BLaER1 treated with 17β-estradiol and CSF1 and Interleukin-3, amounts not matched to agents 10 nM and 100 nM (cell line): ENCODE measurements at regions not wholly inside any gene's neighbourhood (a gene's known extent, or its start where the extent isn't known, plus 50 kb on each side); places are given as distances from the start of the nearest gene placed in this dataset.
A peak's percentile ranks its signal among the peaks of the same experiment; 100 is the strongest.

ENCODE experiments used
- H3K27ac ChIP-seq, 11 experiments: shearing (Covaris generic); formaldehyde crosslinking; 2 replicates each; pipeline ENCODE4 v1.8.1; 2022
- H3K27me3 ChIP-seq, 11 experiments: shearing (Covaris generic); formaldehyde crosslinking; 2 replicates each; pipeline ENCODE4 v1.8.1; 2022
- H3K36me3 ChIP-seq, 11 experiments: shearing (Covaris generic); formaldehyde crosslinking; 2 replicates each; pipeline ENCODE4 v1.8.1; 2022
- H3K4me1 ChIP-seq, 10 experiments: shearing (Covaris generic); formaldehyde crosslinking; 2 replicates each; pipeline ENCODE4 v1.8.1; 2022
- H3K4me2 ChIP-seq, 11 experiments: shearing (Covaris generic); formaldehyde crosslinking; 2 replicates each; pipeline ENCODE4 v1.8.1; 2022
- H3K4me3 ChIP-seq, 10 experiments: shearing (Covaris generic); formaldehyde crosslinking; 2 replicates each; pipeline ENCODE4 v1.8.1; 2022
- H3K9ac ChIP-seq, 11 experiments: shearing (Covaris generic); formaldehyde crosslinking; 2 replicates each; pipeline ENCODE4 v1.8.1; 2022
- H3K9me3 ChIP-seq, 11 experiments: shearing (Covaris generic); formaldehyde crosslinking; replicated peaks in 1 of 11; 2 replicates each; pipeline ENCODE4 v1.8.1; 2022
- H4K20me1 ChIP-seq, 11 experiments: shearing (Covaris generic); formaldehyde crosslinking; 2 replicates each; pipeline ENCODE4 v1.8.1; 2022
- Cebpa-rat ChIP-seq, 11 experiments: shearing (Covaris generic); IDR thresholded peaks; 2 replicates each; pipeline ENCODE4 v1.8.1; 2022

DNA sequence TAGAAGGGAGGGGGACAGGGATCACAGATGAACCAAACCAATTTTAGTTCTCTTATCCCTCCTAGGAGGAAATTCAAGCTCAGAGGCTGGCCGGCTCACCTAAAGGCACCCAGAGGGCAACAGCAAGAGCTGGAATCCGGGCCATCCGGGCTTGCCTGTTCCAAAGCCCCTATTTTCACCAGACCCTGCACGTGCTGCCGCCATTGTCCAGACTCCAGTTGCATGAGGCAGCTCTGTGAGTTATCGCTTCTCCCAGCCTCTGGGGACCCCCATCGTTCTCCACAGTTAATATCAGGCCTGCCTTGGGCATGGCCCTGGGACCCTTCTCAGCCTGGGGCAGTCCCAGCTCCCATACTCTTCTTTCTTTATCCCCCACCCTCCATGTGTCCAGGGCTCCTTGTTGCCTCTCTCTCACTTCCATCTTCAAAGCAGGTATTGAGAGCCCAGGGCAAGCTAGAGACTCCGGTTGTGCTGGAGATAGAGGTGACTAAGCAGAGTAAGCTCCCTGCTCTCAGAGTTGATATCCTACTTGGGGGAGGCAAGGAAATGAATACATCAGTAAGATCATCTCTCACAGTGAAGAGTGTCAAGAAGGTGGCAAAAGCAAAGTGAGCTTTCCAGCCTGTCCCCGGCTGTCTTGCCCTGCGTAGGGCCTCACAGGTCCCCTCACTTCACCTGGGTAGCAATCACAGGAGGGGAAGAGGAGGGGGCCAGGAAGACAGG is 322.8 kb downstream of the UACA start:
- H3K36me3 ChIP-seq = no peaks in the 10 kb centered on the region
- peaks cover 14 to 35% (median 28%) of the 10 kb centered on the region in 11 experiments; a peak in 20 of 22 replicates for H3K27me3 ChIP-seq
- H3K4me2 ChIP-seq = no peak overlapping the region
- no peak overlapping the region for H3K9ac ChIP-seq
- peaks cover 0 to 5% (median 0%) of the 10 kb centered on the region in 11 experiments; a peak in 6 of 22 replicates for H4K20me1 ChIP-seq
- H3K4me3 ChIP-seq = no peak overlapping the region
- no peaks in the 10 kb centered on the region for H3K9me3 ChIP-seq
- TF ChIP-seq Cebpa-rat (IDR thresholded peaks at IDR 0.05) = no peak
- no peak overlapping the region for H3K27ac ChIP-seq
- H3K4me1 ChIP-seq = peaks cover 0 to 4% (median 3%) of the 10 kb centered on the region in 10 experiments; a peak in 11 of 20 replicates

DNA sequence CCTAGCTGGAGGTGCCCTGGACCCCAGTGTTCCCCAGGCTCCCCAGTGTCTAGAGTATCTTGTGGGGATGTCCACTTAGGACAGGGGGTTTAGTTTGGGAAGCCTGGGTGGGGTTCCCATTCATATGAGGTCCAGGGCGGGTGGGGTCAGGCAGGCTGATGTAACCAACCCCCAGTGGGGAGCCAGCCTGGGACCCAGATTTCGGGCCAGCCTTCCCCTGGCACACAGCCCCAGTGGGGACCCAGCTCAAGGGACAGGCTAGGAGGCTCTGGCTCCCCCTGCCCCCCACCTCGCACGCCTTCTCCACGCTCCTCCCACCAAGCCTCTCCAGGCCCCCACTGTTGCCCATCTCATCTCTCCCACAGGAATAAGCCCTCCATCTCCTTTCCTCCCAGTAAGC is 323.5 kb downstream of the UACA start:
- H3K9ac ChIP-seq = no peak overlapping the region
- H3K27ac ChIP-seq = no peak overlapping the region
- H3K4me1 ChIP-seq = peaks cover 0 to 9% (median 7%) of the 10 kb centered on the region in 10 experiments; a peak in 11 of 20 replicates
- no peak overlapping the region; a peak in 1 of 22 replicates for H3K4me2 ChIP-seq
- H3K9me3 ChIP-seq = no peaks in the 10 kb centered on the region
- peaks cover 0 to 5% (median 0%) of the 10 kb centered on the region in 11 experiments; a peak in 6 of 22 replicates for H4K20me1 ChIP-seq
- no peak for TF ChIP-seq Cebpa-rat (IDR thresholded peaks at IDR 0.05)
- H3K36me3 ChIP-seq = no peaks in the 10 kb centered on the region
- H3K27me3 ChIP-seq = peaks cover 14 to 28% (median 23%) of the 10 kb centered on the region in 11 experiments; a peak in 20 of 22 replicates
- H3K4me3 ChIP-seq = no peak overlapping the region

DNA sequence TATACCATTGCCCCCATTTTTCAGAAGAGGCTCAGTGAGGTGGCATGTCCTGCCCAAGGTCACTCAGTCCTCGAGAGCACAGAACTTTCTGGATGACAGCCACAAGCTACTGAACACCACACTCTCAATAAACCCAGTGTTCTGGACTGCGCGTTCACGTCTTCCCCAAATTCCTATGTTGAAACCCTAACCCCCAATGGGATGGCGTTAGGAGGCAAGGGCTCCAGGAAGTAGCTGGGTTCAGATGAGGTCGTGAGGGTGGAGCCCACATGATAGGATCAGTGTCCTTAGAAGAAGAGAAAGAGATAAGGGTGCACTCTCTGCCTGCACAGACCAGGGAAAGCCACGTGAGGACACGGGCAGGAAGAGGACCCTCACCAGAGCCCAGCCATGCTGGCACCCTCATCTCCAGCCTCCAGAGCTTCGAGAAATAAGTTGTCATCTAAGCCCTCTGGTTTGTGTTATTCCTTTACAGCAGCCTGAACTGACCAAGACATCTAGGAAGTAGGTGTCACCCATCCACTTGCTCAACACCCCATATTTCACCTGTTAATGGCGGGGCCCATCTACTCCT is 324.0 kb downstream of the UACA start:
- peaks cover 0 to 5% (median 0%) of the 10 kb centered on the region in 11 experiments; a peak in 6 of 22 replicates for H4K20me1 ChIP-seq
- no peaks in the 10 kb centered on the region for H3K36me3 ChIP-seq
- no peak overlapping the region for H3K27ac ChIP-seq
- no peak overlapping the region; a peak in 1 of 22 replicates for H3K4me2 ChIP-seq
- no peak for TF ChIP-seq Cebpa-rat (IDR thresholded peaks at IDR 0.05)
- H3K4me1 ChIP-seq = peaks cover 0 to 9% (median 7%) of the 10 kb centered on the region in 10 experiments; a peak in 11 of 20 replicates
- H3K27me3 ChIP-seq = peaks cover 11 to 23% (median 18%) of the 10 kb centered on the region in 11 experiments; a peak in 20 of 22 replicates
- no peaks in the 10 kb centered on the region for H3K9me3 ChIP-seq
- H3K4me3 ChIP-seq = no peak overlapping the region
- no peak overlapping the region for H3K9ac ChIP-seq

DNA sequence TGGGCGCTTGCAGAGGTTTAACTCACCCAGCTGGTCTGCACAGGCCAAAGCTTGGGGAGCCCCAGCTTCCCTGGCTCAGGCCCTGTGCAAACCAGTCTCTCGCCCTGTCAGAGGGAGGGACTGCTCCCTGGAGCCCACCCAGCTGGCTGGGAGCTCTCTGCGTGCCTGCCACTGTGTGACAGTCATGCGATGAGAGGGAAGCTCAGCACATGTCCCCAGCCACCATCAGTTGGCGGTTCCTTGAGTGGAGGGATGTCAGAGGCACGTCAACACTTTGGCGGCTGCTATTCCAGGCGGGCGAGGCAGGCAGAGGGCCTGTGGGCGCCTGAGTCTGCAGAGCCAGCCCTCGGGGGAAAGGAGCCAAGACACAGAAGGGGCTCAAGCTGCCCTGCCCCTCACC is 324.6 kb downstream of the UACA start:
- H3K9ac ChIP-seq = no peak overlapping the region
- H3K9me3 ChIP-seq = no peaks in the 10 kb centered on the region
- H3K36me3 ChIP-seq = no peaks in the 10 kb centered on the region
- H4K20me1 ChIP-seq = peaks cover 0 to 5% (median 0%) of the 10 kb centered on the region in 11 experiments; a peak in 6 of 22 replicates
- H3K4me1 ChIP-seq = peaks cover 0 to 9% (median 7%) of the 10 kb centered on the region in 10 experiments; a peak in 11 of 20 replicates
- H3K27ac ChIP-seq = no peak overlapping the region
- no peak for TF ChIP-seq Cebpa-rat (IDR thresholded peaks at IDR 0.05)
- H3K27me3 ChIP-seq = peaks cover 5 to 18% (median 12%) of the 10 kb centered on the region in 11 experiments; a peak in 16 of 22 replicates
- H3K4me3 ChIP-seq = no peak overlapping the region
- no peak overlapping the region for H3K4me2 ChIP-seq

DNA sequence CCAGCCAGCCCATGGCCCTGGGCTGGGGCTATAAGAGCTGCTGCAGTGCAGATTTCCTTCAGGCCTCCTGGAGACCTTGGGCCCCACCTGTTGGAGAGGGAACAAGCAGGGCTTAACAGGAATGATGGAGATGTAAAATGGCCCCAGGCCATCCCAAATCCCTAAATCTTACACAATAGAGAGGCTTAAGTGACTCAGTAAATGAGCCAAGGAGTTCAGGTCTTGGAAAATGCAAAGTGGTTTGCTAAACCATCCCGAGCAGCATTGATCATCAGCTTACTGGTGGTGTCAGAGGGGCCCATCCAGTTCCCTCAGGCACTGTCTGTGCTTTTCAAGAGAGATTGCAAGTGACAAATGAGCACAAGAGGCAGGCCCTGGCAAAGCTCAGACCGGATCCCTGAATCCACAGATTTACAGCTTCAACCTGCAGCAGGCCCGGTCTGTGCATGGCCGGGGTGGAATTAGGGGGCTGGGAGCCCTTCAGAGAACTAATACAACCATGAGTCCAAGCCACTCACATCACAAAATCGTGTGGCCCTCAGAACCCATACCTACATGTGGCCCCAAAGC is 325.4 kb downstream of the UACA start:
- Histone ChIP-seq H4K20me1 (peaks cover 0 to 1% (median 0%) of the 10 kb centered on the region in 11 experiments; a peak in 5 of 22 replicates), H3K36me3 (no peaks in the 10 kb centered on the region), H3K27me3 (peaks cover 0 to 12% (median 5%) of the 10 kb centered on the region in 11 experiments; a peak in 11 of 22 replicates), H3K27ac (no peak overlapping the region), H3K4me1 (peaks cover 0 to 9% (median 7%) of the 10 kb centered on the region in 10 experiments; a peak in 11 of 20 replicates), H3K9me3 (no peaks in the 10 kb centered on the region), H3K4me2 (no peak overlapping the region), H3K4me3 (no peak overlapping the region), H3K9ac (no peak overlapping the region)
- TF ChIP-seq Cebpa-rat (IDR thresholded peaks at IDR 0.05) = no peak

DNA sequence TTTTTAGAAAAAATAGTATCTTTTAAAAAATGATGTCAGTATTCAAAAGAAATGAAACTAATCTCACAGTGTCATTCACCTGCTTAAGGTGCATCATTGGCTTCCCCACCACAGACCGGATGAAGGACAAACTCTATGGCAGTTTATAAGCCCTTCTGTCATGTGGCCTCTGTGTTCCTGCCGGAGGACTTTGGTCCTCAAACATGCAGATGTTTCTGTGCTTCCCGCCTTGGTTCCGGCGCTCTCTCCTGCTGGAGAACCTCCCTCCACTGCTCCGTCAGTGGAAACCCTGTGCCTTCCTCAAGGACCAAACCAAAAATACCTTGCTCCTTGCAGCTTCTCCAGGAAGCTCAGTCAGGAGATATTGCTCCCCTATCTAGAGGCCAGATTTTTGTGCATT is 326.3 kb downstream of the UACA start:
- peaks cover 0 to 5% (median 0%) of the 10 kb centered on the region in 11 experiments; a peak in 3 of 22 replicates for H3K27me3 ChIP-seq
- no peaks in the 10 kb centered on the region for H3K36me3 ChIP-seq

DNA sequence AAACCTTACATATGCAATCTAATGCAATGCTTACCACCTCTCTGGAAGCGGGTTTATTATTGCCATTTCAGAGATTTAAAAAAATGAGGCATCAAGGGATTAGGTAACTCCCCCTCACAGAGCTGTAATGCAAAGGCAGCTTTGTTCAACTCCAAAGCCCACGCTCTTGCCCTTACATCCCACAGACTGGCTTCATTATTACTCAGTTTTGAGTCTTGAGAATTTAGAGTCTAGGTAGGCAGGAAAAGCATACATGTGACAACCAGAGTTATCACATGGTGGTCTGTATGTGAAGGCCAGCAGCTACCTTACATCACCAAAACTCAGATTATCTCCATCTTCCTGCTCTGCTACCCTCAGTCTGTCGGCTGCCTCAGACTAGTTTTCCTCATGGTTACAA is 326.9 kb downstream of the UACA start:
- H3K9ac ChIP-seq = no peak overlapping the region
- no peak overlapping the region for H3K4me2 ChIP-seq
- H3K4me3 ChIP-seq = no peak overlapping the region
- H3K36me3 ChIP-seq = no peaks in the 10 kb centered on the region
- peaks cover 0 to 6% (median 0%) of the 10 kb centered on the region in 11 experiments; a peak in 4 of 22 replicates for H3K9me3 ChIP-seq
- H3K27ac ChIP-seq = no peak overlapping the region
- no peak for TF ChIP-seq Cebpa-rat (IDR thresholded peaks at IDR 0.05)
- no peaks in the 10 kb centered on the region; a peak in 2 of 22 replicates for H4K20me1 ChIP-seq
- no peaks in the 10 kb centered on the region for H3K27me3 ChIP-seq
- H3K4me1 ChIP-seq = peaks cover 0 to 9% (median 7%) of the 10 kb centered on the region in 10 experiments; a peak in 11 of 20 replicates

More for the DNA sequence above, 326.3 kb downstream of the UACA start:
- no peak for TF ChIP-seq Cebpa-rat (IDR thresholded peaks at IDR 0.05)
- no peaks in the 10 kb centered on the region; a peak in 3 of 22 replicates for H4K20me1 ChIP-seq
- no peak overlapping the region for H3K4me3 ChIP-seq
- no peak overlapping the region for H3K27ac ChIP-seq
- peaks cover 0 to 9% (median 7%) of the 10 kb centered on the region in 10 experiments; a peak in 11 of 20 replicates for H3K4me1 ChIP-seq
- no peak overlapping the region for H3K4me2 ChIP-seq
- no peaks in the 10 kb centered on the region for H3K9me3 ChIP-seq
- H3K9ac ChIP-seq = no peak overlapping the region

DNA sequence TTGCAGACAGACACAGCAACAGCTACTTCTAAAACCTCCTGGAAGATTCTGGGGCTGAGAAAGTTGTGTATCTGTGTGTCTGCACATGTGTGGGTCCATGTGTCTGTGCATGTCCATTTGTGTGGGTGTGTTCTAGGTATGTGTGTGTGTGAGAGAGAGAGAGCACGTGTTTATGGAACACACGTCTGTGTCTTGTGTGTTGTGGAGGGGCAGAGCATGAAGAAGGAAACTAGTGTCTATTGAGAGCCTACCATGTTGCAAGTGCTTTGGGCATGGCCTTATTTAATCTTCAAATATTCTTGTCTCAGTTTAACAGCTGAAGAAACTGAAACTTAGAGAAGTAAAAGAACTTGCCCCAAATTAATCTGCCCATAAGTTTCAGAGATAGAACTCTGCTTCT is 327.5 kb downstream of the UACA start:
- H3K27me3 ChIP-seq = no peaks in the 10 kb centered on the region
- H3K4me3 ChIP-seq = no peak overlapping the region
- H3K4me1 ChIP-seq = peaks cover 0 to 9% (median 7%) of the 10 kb centered on the region in 10 experiments; a peak in 11 of 20 replicates
- H3K27ac ChIP-seq = no peak overlapping the region
- peak overlapping the region in 5 of 11 experiments; percentile 3 to 32 (median 12); a peak in 6 of 22 replicates for H3K4me2 ChIP-seq
- no peak overlapping the region for H3K9ac ChIP-seq
- no peak for TF ChIP-seq Cebpa-rat (IDR thresholded peaks at IDR 0.05)
- H3K36me3 ChIP-seq = no peaks in the 10 kb centered on the region
- H3K9me3 ChIP-seq = peaks cover 0 to 9% (median 4%) of the 10 kb centered on the region in 11 experiments; a peak in 4 of 22 replicates
- H4K20me1 ChIP-seq = no peaks in the 10 kb centered on the region

DNA sequence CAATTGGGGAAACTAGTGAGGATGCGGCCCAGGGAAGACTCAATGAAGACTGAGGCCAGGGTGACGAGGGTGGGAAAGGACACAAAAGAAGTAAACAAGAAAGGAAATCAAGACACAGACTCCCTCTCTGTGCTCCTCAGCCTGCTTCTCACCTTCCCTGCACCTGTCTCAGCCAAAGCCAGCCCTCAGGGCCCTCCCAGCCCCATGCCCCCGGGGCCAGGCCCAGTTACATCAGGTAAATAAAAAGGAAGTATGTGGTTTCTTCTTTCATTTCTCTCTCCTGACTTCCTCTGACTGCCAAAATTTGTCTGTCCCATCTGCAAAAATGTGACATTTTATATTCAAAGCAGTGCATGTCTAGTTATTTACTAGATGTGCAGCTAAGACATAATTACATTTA is 328.0 kb downstream of the UACA start:
- Histone ChIP-seq H3K27ac (no peak overlapping the region), H3K27me3 (no peaks in the 10 kb centered on the region), H3K9me3 (peaks cover 0 to 9% (median 4%) of the 10 kb centered on the region in 11 experiments; a peak in 4 of 22 replicates), H3K4me3 (no peak overlapping the region), H3K36me3 (no peaks in the 10 kb centered on the region), H3K9ac (no peak overlapping the region), H3K4me2 (peak overlapping the region in 6 of 11 experiments; percentile 3 to 32 (median 10); a peak in 8 of 22 replicates), H4K20me1 (no peaks in the 10 kb centered on the region), H3K4me1 (peaks cover 0 to 9% (median 7%) of the 10 kb centered on the region in 10 experiments; a peak in 11 of 20 replicates)
- TF ChIP-seq Cebpa-rat (IDR thresholded peaks at IDR 0.05) = no peak
